Stomach (tissue), 4 donors: ENCODE measurements at regions not wholly inside any gene's neighbourhood (a gene's known extent, or its start where the extent isn't known, plus 50 kb on each side); places are given as distances from the start of the nearest gene placed in this dataset.

Experiments used
- POLR2A ChIP-seq, 4 donors: fragments of 450-650 bp; IDR thresholded peaks; one replicate each; pipeline ENCODE4 v1.6.1; 2016; ENCODE audit warnings: antibody characterized with exemption in 4 of 4, control low read depth in 2 of 4, mild to moderate bottlenecking in 1 of 4, moderate library complexity in 1 of 4
- POLR2AphosphoS5 ChIP-seq, 3 donors: sonication (generic); formaldehyde crosslinking; IDR thresholded peaks; one replicate each; pipeline ENCODE4 v1.6.1; 2016; ENCODE audit warnings: antibody characterized with exemption in 3 of 3
- TF ChIP-seq, protein P1 (sequence below), 7 experiments: fragments of 450-650 bp in 4 of 7; fragments of 200-600 bp in 3 of 7; sonication (generic) in 3 of 7; IDR thresholded peaks; one replicate each; pipeline ENCODE4 v1.5.1; 2016 to 2019; ENCODE audit warnings: antibody characterized with exemption in 7 of 7, control low read depth in 2 of 7, mild to moderate bottlenecking in 1 of 7

DNA sequence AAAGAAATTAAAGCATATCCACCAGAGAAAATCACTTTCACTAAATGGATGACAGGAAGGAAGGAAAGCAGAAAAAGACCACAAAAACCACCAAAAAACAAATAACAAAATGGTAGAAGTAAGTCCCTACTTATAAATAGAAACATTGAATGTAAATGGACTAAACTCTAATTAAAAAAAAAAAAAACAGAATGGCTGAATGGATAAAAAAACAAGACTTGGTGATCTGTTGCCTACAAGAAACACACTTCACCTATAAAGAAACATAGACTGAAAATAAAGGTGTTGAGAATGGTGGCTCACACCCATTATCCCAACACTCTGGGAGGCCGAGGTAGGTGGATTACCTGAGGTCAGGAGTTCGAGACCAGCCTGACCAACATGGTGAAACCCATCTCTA lies 122.9 kb downstream of the HMHB1 start:
- TF ChIP-seq, protein P1, sequence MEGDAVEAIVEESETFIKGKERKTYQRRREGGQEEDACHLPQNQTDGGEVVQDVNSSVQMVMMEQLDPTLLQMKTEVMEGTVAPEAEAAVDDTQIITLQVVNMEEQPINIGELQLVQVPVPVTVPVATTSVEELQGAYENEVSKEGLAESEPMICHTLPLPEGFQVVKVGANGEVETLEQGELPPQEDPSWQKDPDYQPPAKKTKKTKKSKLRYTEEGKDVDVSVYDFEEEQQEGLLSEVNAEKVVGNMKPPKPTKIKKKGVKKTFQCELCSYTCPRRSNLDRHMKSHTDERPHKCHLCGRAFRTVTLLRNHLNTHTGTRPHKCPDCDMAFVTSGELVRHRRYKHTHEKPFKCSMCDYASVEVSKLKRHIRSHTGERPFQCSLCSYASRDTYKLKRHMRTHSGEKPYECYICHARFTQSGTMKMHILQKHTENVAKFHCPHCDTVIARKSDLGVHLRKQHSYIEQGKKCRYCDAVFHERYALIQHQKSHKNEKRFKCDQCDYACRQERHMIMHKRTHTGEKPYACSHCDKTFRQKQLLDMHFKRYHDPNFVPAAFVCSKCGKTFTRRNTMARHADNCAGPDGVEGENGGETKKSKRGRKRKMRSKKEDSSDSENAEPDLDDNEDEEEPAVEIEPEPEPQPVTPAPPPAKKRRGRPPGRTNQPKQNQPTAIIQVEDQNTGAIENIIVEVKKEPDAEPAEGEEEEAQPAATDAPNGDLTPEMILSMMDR (IDR thresholded peaks at IDR 0.05), result no peak
- TF ChIP-seq POLR2AphosphoS5 (IDR thresholded peaks at IDR 0.05) (no peak), POLR2A (IDR thresholded peaks at IDR 0.05) (no peak)
